GM18861 (cell line): ENCODE measurements at regions not wholly inside any gene's neighbourhood (a gene's known extent, or its start where the extent isn't known, plus 50 kb on each side); places are given as distances from the start of the nearest gene placed in this dataset.
"Not testable (repeated sequence)": the region's sequence is repeated elsewhere in the genome, so short reads cannot be mapped to it uniquely, and the experiment has no call there.

ENCODE experiments used
- ATAC-seq: cut with Tn5 transposase; IDR thresholded peaks from one replicate; pipeline ENCODE4 v1.9.1; 2021; ENCODE audit not compliant: unreplicated experiment

DNA sequence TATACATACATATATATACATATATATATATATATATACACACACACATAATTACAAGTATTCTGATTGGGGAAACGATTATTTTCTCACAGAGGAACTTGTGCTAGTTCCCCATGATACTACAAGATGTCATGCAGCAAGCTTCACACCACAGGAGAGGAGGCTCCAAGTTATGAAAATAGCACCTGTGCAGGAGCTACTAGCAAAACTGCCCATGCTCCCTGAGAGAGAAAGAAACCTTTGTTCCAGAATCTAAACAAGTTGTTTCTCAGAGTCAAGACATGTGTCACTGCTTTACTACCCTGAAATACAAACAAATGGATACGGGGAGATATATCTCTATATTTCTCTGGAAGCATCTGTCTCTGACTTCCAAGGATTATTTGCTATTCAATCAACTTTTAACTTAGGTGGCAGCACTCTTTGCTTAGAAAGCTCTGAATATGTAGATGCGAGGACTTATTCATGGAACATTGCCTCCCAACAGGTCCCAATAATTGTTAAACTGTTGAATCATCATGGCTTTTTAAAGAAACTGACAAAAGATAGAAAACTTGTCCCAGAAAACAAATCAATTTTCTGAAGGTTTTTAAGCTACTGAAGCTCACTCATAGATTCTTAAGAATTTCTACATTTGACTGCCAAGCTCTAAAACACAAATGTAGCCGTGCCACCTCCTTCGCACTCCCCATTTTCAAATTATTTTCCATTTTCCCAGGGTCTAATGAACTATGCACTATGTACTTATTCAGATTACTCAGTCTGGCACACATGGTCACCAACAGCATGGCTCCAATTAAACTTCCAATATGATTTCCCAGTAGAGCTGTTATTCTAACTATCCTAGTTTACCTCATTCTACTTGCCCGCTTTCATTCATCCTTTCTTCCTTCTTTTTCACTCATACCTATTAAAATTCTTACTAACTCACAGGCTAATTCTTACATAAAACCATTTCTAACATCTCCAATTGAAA is 929.1 kb downstream of the LTN1 start:
- no peak for ATAC-seq

DNA sequence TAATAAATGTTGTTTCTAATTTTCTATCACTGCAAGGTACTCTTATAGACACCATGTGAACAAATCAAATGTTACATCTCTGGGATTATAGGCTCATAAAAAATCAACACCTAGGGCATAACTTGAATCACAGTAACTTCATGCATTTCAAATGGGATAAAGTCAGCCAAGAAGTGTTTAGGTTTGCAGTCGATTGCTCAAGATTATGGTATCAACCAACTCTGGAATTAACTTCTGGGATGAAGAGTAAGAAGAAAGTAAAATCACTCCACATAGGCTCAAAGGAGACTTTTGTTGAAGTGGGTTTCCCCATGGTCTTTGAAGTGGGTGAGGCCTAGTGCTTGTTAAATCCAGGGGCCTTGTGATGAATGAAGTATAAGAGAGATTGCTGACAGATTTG is 939.7 kb downstream of the LTN1 start:
- ATAC-seq: not testable (repeated sequence)

DNA sequence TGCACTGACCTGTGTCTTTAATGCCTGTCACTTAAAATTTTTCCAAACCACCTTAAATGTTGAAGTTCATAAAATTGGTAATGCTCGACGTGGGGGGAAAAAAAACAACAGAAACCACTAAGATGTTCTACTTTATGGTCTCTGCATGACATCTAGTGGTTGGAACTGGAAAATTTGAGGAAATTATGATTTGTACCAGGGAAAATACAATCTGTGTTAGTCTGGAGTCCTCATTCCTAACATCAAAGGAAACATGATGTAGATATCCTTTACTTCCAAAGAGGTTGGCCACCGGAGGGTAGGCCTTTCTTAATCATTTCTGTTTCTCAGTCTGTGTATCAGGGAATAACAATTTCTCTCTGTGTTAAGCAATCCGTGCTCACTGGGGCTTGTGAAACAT is 941.0 kb downstream of the LTN1 start:
- not testable (repeated sequence) for ATAC-seq

DNA sequence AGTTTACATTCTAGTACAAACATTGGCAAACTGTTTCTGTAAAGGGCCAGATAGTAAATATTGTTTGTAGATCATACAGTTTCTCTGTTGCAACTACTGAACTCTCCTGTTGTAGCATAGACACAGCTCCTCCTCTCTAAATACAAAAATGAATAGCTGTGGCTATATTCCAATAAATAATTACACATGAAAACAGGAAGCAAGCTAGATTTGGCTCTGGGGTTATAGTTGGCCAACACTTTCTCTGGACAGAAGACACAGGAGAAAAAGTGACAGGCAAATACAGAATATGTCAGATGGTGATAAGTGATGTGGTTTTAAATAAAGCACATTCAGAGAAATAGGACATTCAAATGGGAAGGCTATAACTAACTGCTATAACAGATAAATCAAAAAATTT is 957.0 kb downstream of the LTN1 start:
- not testable (repeated sequence) for ATAC-seq

DNA sequence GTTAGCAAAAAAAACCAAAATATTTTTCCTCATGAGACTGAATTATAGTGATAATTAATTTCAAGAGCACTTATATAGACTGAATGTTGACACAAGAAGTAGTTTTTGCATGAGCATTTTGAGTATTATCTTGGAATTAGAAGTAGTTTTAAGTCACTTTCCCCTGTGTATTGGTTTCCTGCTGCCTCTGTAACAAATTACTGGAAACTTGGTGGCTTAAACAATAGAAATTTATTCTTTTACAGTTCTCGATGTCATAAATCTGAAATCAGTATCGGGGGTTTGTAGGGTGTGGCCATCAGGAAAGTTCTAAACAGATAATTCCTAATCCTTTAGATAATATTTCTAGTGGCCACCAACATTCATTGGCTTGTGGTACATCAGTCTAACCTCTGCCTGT is 957.8 kb downstream of the LTN1 start:
- not testable (repeated sequence) for ATAC-seq

DNA sequence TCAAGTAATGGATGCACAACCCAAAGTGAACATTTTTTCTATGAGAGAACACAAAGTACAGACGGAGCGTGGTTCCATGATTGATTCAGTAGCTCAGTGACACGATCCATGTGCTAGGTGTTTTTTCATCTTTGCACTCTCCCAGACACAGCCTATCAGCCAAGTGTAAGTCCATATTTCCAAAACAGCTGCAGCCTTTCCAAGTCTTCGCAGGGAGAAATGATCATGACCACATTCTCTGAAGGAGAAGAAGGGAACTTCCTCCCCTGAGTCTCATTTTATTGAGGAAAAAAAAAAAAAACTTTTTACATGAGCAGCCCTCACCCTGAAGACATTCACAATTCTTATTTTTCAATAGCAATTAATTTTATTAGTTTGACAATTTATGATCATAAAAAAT is 958.3 kb downstream of the LTN1 start:
- not testable (repeated sequence) for ATAC-seq

DNA sequence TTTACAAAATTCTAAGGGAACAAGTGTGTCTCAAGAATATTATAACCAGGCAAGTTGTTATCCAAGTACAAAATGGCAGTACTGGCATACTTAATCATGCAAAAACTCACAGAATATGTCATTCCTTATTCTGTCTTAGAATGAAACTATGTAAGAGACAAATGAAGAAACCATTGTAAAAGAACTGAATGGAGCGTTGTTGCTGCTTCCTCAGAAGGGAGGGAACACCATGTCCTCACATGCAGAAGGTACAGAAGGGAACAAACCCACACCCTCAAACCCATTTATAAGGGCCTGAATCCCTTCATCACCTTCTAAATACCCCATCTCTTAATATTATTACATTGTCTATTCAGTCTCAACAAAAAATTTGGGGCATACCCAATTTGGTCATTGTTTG is 960.0 kb downstream of the LTN1 start:
- not testable (repeated sequence) for ATAC-seq

DNA sequence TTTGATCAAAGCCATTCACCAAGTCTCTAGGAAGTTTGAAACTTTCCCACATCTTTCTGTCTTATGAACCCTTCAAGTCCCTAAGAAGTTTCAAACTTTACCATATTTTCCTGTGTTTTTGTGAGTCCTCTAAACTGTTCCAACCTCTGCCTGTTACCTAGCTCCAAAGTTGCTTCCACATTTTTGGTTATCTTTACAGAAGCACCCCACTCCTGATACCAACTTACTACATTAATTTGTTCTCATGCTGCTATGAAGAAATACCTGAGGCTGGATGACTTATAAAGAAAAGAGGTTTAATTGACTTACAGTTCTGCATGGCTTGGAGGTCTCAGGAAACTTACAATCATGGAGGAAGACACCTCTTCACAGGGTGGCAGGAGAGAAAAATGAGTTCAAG is 961.6 kb downstream of the LTN1 start:
- not testable (repeated sequence) for ATAC-seq

DNA sequence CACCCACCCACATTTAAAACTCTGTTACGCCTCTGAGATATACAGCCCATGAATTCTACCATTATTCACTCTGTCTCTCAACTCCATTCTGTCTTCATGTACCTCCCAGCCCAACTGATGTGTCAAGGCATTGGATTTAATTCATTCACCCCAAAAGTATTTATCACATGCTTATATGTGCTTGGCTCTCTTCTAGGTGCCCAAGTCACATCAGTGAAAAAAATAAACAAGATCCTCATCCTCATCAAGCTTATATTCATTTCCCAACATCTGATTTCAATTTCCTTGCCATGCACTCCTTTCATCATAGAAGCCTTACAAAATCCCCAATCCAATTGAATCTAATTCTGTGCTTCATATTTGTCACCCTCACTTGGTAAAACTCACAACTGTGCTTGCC is 967.6 kb downstream of the LTN1 start:
- no peak for ATAC-seq

DNA sequence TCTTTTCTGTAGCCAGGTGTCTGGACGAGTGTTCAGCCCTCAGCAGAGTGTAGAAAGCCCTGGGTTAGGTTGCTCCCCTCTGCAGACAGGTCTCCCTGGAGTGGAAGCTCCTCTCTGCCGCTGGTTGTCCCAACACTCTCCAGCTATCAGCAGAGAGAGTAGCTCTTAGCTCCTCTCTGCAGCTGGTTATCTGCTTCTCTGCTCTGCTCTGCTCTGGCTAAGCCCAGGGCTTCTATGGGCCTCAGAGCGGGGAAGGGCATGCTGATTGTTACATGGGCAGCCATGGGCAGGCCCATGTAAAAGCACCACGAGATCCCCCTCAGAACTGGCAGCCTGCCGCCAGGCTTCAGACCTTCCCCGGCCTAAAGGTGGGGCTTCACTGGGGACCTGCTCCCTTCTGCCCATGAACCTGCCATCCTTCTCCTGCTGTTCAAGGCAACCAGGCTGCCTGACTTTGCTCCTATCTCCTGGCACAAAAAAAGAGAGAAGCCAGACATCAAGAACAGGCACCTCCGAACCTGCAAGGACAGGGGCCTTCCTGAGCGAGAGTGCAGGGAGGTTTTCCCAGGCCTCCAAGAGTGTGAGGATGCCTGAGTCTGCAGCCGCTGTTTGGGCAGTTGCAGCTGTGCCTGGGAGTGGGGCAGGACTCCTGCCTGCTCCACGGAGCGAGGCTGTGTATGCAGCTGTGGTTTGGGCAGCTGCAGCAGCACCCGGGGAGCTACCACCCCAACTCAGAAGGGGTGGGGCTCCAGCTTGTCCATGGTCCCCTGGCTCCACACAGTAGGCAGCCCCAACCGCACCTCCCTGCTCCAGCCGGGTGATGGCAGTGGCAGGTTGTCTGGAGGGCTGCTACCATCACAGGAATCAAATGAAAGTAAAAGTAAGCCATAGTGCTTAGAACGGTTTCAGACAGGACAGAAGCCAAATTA is 973.7 kb downstream of the LTN1 start:
- ATAC-seq: no peak

DNA sequence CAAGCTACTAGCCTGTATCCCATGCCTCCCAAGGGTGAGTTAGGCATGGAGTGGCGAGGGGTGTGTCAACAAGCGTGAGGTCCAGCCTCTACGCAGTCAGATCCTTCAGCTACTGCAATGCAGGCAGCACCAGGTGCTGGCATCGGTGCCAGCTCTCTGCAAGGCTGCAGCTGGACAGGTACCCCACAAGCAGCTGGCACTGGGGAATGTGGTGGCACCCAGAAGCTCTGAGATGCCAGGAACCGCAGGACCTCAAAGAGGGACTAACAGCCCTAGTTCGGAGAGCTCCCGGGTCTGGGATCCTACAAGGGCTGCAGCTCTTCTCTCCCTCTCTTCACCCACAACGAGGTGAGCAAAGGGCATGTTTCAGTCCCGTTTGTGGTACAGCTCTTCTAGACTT is 974.5 kb downstream of the LTN1 start:
- no peak for ATAC-seq

DNA sequence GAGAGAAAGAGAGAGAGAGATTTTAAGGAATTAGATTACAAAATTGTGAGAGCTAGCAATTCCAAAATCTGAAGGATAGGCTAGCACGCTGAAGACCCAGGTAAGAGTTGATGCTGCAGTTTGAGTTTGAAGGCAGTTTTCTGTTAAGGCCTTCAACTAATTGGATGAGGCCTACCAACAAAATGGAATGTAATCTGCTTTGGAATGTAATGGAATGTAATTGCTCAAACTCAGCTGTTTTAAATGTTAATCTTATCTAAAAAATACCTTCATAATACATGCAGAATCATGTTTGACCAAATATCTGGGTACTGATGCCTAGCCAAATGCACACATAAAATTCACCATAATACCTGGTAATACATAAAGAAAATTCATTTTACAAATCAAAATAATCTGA is 976.1 kb downstream of the LTN1 start:
- ATAC-seq: no peak

DNA sequence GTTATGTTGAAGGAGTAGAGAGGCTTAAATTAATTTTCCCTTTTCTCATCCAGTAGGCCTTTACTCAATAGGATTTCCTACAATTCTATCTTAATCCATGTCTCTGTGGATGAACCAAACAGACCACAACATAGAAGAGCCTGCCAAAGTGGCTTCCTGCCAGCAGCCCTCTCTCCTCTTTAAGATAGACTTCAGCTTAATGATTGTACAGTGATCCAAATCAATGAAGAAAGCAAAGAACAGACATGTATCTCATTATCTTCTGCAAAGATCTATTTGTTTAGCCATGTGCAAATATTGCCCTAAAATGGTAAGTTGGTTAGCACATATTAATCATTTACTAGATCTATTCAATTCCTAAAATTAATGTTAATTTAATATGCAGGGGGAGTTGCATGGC is 979.6 kb downstream of the LTN1 start:
- not testable (repeated sequence) for ATAC-seq

DNA sequence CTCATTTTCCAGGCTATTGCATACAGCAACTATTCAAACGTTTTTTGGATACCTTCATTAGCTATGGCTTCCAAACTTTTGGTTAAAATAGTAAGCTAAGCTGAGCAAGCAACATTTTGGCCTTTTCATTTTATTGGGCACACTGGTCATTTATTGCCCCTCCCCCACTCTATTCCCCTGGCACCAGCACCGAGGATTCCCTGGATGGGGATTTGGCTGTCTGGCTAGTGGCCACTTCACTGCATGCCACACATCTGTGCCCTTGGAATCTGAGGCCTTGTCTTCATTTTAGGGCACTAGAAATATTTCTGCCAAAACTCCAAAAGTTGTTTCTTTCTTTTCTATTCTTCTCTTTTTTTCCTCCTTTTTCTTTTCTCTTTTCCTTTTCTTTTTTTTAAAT is 980.7 kb downstream of the LTN1 start:
- ATAC-seq: not testable (repeated sequence)

DNA sequence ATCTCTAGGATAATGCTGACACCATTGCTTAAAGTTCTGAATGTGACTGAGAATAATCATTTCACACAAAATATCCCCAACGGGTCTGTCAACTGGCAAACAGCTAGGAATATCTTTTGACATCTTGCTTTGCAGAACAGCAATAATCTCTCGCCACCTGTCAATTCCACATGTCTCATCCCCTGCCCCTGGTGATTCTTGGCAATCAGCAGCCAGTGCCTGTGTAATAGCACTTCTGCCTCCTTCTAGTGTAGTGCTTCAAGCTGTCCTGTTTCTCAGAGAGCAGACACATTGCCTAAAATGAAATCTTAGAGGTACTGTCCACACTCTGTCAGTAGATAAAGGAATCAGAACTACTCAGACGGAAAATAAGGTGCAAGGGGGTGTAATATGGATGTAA is 984.4 kb downstream of the LTN1 start:
- ATAC-seq: not testable (repeated sequence)

DNA sequence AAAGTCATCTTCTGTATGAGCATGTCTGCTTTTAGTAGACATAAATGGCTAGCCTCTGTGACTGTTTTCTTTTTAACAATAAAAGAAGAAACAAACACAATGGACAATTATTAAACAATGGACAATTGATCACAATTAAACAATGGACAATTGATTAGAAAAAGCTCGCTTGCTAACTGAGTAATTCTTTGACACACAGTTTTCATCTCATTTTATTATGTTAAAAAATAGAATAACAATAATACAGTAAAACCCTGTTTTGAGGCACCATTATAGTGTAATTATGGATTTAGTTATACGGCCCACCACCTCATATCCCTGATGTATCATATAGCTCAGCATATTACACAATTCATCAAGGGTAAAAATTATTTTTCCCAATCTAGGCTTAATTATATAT is 989.0 kb downstream of the LTN1 start:
- ATAC-seq: not testable (repeated sequence)

DNA sequence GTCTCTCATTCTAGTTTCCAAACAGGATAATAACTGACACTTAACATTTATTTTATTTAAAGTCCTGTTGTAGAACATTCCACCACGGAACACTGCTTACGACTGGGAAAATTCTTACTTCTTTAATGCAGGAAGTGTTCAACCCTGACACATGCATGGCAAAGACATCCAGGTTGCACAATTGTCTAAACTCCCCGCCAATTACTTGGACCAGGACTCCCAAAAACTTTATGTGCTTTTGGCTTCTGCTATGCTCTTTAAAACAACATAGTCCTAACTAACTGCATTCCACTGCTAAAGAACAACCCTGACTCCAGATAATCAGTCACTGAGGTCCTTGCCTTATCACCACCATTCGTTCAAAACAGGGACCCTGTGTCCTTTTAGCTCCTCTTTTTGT is 995.8 kb downstream of the LTN1 start:
- not testable (repeated sequence) for ATAC-seq

DNA sequence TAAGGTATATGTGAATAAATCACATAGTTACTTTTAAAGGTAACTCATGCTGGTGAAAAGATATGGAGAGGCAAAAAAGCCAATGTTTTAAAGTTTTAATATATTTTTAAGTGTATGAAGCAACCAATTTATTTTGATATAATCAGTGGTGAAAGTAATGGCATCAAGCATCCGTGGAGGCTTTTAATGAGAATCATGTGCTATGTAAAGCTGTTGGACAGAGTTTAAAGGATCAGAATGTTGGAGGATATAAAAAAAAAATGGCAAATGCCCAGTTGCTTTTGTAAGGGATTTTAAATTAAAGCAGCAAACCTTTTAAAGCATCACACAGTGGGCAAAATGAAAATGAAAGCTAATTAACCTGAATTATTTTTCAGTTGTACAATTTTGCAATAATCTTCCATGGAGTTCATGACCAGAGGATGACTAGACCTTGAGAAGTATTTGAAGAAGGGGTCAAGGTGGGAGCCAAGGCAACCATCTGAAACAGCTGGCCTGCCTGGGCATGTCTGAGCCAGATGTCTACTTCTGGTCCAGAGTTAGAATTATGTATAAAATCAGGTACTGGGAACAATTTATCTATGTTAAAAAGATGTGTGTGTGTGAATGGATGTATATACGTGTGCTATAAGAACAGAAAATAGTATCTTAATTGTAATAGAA is 1007.9 kb downstream of the LTN1 start:
- ATAC-seq: not testable (repeated sequence)

DNA sequence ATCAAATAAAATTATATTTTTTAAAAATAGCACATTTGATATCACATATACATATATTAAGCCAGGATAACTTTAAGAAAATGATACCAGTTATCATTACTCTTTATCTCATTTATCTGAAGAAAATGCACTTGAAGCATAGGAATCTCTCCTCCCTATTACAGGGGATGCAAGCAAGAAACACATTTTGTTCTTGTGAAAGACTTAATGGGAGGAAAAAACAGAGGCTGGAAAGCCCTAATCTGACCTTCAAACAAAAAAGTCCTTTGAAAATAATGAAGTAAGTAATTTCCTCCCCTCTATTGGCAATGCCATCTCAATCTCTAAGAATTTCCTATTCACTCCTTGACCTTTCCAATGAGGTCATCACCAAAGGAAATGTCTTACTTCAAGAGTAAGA is 1012.6 kb upstream of the ADAMTS5 start:
- not testable (repeated sequence) for ATAC-seq

DNA sequence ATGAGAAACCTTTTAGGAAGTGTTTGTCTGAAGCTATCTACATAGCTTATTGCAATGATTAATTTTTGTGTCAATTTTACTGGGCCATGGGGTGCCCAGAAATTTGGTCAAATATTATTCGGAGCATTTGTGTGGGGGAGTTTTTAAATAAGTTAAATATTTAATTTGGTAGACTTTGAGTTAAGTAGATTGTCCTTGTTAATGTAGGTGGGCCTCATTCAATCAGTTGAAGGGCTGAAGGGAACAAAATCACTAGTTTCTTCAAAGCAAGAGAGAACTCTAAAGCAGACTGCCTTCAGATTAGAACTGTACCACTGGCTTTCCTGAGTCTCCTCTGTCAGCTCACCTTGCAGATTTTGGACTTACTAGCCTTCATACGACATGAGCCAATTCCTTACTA is 1008.6 kb upstream of the ADAMTS5 start:
- no peak for ATAC-seq

DNA sequence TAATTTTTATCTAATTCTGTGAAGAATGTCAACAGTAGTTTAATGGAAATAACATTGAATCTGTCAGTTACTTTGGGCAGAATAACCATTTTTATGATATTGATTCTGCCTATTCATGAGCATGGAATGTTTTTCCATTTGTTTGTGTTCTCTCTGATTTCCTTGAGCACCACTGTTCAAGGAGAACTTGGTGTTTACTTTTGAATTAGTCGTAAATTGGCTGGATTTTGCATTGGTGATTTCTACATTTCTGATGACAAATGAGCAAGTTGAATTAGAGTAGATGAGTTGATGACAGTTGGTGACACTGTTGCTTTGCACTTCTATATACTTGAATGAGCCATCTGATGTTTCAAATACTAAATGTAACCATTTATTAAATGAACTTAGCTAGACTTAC is 1007.3 kb upstream of the ADAMTS5 start:
- not testable (repeated sequence) for ATAC-seq
